ENCODE measurements at regions not wholly inside any gene's neighbourhood (a gene's known extent, or its start where the extent isn't known, plus 50 kb on each side); places are given as distances from the start of the nearest gene placed in this dataset.

DNA sequence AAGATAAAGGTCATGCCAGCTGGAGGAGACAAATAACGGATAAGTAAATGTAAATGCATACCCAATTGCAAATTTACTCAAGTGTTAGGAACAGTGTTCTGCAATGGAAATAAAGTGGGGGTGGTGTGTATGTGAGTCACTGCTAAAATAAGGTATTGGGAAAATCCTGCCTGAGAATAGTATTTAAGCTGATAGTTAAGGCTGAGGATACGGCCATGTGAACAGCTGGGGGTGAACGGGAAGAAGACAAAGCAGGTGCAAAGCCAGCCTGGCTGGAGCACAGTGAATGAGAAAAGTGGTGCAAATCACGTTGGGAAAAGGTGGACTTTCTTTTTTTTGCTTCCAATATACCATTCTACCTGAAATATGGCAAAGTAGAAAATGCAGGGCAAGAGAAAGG lies 242.4 kb upstream of the SLC10A2 start:
- no peak for TF ChIP-seq POLR2A (IDR thresholded peaks at IDR 0.05)
- TF ChIP-seq, protein P1, sequence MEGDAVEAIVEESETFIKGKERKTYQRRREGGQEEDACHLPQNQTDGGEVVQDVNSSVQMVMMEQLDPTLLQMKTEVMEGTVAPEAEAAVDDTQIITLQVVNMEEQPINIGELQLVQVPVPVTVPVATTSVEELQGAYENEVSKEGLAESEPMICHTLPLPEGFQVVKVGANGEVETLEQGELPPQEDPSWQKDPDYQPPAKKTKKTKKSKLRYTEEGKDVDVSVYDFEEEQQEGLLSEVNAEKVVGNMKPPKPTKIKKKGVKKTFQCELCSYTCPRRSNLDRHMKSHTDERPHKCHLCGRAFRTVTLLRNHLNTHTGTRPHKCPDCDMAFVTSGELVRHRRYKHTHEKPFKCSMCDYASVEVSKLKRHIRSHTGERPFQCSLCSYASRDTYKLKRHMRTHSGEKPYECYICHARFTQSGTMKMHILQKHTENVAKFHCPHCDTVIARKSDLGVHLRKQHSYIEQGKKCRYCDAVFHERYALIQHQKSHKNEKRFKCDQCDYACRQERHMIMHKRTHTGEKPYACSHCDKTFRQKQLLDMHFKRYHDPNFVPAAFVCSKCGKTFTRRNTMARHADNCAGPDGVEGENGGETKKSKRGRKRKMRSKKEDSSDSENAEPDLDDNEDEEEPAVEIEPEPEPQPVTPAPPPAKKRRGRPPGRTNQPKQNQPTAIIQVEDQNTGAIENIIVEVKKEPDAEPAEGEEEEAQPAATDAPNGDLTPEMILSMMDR (IDR thresholded peaks at IDR 0.05), result no peak
- Histone ChIP-seq H3K4me1 (replicated peaks in 1 of 2) (no peaks in the 10 kb centered on the region), H3K36me3 (replicated peaks in 1 of 2) (no peaks in the 10 kb centered on the region), H3K9me3 (replicated peaks in 1 of 3) (no peaks in the 10 kb centered on the region), H3K4me3 (no peak overlapping the region), H3K27me3 (no peaks in the 10 kb centered on the region), H3K27ac (no peak overlapping the region)
- intact Hi-C loops (cut with DNase I), result no loop called here
- DNase-seq, result no peak
- 77 to 84% (median 80%) methylated on average over 4 of the region's 4 CpGs for WGBS, 4 donors

DNA sequence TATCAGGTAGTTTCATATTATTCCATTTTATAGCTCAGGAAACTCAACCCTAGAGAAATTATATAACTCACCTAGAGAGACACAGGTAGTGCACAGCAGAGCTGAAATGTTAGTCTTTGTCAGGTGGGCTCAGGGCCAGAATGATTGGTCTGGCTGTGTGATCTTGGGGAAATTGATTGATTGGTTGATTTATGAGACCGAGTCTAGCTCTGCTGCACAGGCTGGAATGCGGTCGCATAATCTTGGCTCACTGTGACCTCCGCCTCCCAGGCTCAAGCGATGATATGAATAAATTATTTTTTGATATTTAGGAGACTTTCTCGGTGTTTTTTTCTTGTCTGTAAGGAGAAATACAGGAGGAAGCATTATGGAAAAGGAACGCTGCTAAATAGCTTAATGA lies 239.9 kb upstream of the SLC10A2 start:
- Histone ChIP-seq H3K4me3 (no peak overlapping the region), H3K27ac (no peak overlapping the region), H3K9me3 (replicated peaks in 1 of 3) (no peaks in the 10 kb centered on the region), H3K4me1 (replicated peaks in 1 of 2) (no peaks in the 10 kb centered on the region), H3K27me3 (no peaks in the 10 kb centered on the region), H3K36me3 (replicated peaks in 1 of 2) (no peaks in the 10 kb centered on the region)
- 82 to 87% (median 83%) methylated on average over 7 of the region's 7 CpGs for WGBS, 4 donors
- DNase-seq, result no peak
- intact Hi-C loops (cut with DNase I), result no loop called here
- TF ChIP-seq, protein P1 (IDR thresholded peaks at IDR 0.05), result no peak
- TF ChIP-seq POLR2A (IDR thresholded peaks at IDR 0.05), result no peak

DNA sequence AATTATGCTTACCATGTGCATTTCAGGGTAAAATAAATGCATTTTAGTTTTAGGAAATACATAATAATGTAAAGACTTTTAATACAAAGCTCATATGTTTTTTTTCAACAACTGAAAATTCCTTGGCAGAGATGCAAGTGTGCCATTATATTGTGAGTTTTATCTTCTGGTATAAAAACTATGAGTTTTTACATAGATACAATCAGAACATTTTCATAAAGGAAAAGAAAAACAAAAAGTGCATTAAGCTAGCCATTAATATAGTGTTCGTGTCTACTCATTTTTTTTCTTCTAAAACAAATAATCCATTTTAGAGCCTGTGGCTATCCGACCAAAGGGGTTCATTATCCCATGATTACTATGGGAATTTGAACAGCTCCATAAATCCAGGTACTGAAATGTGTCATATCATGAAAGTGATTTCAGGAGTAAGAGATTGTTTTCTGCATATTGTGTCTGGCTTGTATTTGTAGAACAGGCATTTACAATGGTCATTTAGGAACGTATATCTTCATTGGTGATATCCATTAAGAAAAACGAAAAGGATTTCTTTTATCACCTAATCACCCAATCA lies 236.9 kb upstream of the SLC10A2 start:
- TF ChIP-seq, protein P1 (IDR thresholded peaks at IDR 0.05), result no peak
- TF ChIP-seq POLR2A (IDR thresholded peaks at IDR 0.05), result no peak
- Histone ChIP-seq H3K4me1 (replicated peaks in 1 of 2) (no peaks in the 10 kb centered on the region), H3K9me3 (replicated peaks in 1 of 3) (no peaks in the 10 kb centered on the region), H3K4me3 (no peak overlapping the region), H3K27ac (no peak overlapping the region), H3K36me3 (replicated peaks in 1 of 2) (no peaks in the 10 kb centered on the region), H3K27me3 (no peaks in the 10 kb centered on the region)
- 69 to 80% (median 76%) methylated on average over 4 of the region's 4 CpGs for WGBS, 4 donors
- intact Hi-C loops (cut with DNase I), result no loop called here
- no peak for DNase-seq

DNA sequence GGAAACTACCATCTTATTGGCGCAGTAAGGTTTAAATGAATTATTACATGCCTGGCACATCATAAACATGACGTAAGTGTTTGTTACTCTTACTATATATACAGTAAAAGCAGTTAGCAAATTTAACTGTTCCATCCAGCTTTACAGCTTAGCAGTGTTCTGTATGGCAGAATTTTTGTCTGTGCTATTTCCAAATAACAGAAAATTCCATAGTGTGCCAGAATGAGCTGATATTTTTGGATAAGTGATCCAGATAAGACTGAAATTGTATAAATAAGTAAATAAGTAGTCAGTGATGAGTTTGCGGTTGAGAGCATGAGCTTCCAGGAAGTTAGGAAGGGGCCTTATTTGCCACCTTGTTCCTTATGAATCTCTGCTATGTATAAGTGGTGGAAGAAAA lies 236.5 kb upstream of the SLC10A2 start:
- Histone ChIP-seq H3K36me3 (replicated peaks in 1 of 2) (no peaks in the 10 kb centered on the region), H3K27ac (no peak overlapping the region), H3K9me3 (replicated peaks in 1 of 3) (no peaks in the 10 kb centered on the region), H3K4me1 (replicated peaks in 1 of 2) (no peaks in the 10 kb centered on the region), H3K27me3 (no peaks in the 10 kb centered on the region), H3K4me3 (no peak overlapping the region)
- no peak for DNase-seq
- intact Hi-C loops (cut with DNase I), result no loop called here
- WGBS, 4 donors, result 57 to 74% (median 68%) methylated on average over 3 of the region's 3 CpGs
- TF ChIP-seq, protein P1 (IDR thresholded peaks at IDR 0.05), result no peak
- TF ChIP-seq POLR2A (IDR thresholded peaks at IDR 0.05), result no peak
